ENCODE measurements at regions not wholly inside any gene's neighbourhood (a gene's known extent, or its start where the extent isn't known, plus 50 kb on each side); places are given as distances from the start of the nearest gene placed in this dataset.

DNA sequence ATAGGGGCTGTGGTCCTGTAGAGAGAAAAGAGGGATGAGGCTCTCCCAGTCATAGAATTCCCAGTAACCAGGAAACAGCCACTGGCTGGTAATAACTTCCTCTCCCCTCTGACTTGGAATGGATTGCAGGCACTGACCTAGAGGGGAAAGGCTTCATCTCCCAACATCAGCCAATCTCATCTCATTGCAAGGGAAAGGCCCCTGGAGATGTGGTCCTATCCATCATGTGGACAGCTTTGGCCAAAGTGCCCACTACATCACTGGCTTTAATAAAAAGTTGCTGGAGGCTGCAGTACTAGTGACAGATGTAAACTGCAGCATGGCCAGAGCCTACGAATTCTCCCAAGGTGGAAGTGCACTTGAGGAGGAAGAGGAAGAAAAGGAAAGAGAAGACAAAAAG, 820.5 kb upstream of the CELF4 start:
- TF ChIP-seq, protein P1, sequence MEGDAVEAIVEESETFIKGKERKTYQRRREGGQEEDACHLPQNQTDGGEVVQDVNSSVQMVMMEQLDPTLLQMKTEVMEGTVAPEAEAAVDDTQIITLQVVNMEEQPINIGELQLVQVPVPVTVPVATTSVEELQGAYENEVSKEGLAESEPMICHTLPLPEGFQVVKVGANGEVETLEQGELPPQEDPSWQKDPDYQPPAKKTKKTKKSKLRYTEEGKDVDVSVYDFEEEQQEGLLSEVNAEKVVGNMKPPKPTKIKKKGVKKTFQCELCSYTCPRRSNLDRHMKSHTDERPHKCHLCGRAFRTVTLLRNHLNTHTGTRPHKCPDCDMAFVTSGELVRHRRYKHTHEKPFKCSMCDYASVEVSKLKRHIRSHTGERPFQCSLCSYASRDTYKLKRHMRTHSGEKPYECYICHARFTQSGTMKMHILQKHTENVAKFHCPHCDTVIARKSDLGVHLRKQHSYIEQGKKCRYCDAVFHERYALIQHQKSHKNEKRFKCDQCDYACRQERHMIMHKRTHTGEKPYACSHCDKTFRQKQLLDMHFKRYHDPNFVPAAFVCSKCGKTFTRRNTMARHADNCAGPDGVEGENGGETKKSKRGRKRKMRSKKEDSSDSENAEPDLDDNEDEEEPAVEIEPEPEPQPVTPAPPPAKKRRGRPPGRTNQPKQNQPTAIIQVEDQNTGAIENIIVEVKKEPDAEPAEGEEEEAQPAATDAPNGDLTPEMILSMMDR (IDR thresholded peaks at IDR 0.05 in 8 of 11, conservative IDR thresholded peaks at IDR 0.05 in 3 of 11): no peak
- no peak for TF ChIP-seq POLR2A (IDR thresholded peaks at IDR 0.05)
